AML-193 (cell line): ENCODE measurements at regions not wholly inside any gene's neighbourhood (a gene's known extent, or its start where the extent isn't known, plus 50 kb on each side); places are given as distances from the start of the nearest gene placed in this dataset.
"Not testable (repeated sequence)": the region's sequence is repeated elsewhere in the genome, so short reads cannot be mapped to it uniquely, and the experiment has no call there.

ENCODE experiments used
- DNase-seq, 2 experiments: peaks; one replicate each; lab custom pipeline; 2025; lab: John Stamatoyannopoulos, UW

DNA sequence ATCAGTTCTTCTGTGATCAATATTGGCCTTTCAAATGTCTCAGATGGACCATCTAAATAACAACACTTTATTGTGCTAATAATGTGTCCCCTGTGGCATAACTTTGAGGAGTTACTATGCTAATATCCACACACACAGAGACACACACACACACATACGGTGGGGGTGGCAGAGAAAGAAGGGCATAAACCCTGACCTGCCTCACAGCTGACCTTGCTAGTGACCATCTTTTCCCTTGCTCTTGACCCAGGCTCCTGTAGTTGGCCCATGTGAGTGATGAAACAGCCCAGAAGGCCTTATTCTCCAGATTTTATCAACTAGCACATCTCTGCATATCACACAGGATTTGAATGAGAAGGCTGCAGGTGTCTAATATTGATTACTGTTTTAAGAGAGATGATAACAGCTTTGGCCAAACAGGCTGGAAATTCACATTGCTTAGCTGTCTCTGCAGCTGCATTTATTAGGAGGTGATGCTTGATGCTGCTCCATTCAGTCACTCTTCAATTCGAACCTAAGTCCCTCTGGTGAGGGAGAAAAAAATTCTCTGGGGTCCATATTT lies 176.4 kb downstream of the ACTR3 start:
- DNase-seq, result no peak

DNA sequence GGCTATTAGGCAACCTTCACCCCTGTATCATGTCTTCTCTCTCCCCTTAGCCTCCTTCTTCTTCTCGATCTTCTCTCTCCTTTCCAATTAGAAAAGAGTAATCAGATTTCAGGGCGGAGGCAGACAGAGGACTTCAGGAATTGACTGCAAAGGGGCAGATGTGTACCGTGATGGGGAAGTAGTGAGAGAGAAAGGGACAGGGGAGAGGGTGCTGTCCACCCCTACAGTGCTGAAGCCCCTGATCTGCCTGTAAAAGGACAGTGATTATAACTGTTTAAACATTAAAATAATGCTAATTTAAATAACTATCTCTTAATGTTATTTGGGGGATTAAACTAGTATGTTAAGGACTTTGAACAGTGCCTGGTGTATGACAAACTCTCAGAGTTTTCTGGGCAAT lies 178.5 kb downstream of the ACTR3 start:
- no peak for DNase-seq

DNA sequence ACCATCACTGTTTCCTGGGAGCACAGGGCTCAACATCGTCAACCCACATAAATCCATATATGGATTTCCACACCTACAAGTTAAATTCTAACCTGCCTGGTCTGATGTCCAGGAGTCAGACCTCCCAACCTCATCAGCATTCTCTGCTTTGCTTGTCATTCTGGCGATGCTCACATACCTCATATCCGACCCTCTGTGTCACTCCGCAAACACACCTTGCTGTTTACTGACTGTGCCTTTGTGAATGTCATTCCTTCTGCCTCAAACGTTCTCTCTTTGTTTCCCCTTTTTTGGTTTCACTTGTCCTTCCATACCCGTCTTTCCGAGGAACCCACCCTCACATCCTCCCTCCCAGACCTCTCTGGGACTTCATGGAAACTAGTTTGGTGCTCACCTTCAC lies 187.1 kb downstream of the ACTR3 start:
- DNase-seq, result no peak

DNA sequence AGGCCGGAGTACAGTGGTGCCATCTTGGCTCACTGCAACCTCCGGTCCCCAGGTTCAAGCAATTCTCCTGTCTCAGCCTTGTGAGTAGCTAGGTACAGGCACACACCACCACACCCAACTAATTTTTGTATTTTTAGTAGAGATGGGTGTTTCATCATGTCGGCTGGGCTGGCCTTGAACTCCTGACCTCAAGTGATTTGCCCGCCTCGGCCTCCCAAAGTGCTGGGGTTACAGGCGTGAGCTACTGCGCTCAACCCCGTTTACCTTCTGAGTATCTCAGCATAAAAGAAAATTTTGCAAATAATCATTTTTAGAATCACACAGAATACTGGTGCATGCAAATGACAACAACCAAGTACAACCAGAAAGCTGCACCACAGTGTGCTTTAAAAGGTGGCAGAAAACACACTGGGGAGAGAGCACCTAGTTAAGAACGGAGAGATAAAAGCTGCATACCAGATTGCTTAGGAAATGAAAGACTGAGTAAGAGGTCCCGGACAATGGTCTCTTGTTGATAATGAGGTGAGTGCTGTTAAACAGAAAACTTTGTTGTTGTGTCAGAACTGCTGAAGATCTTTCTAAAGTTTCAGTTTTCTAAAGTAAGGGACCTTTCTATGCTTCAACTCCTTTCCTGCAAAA lies 189.6 kb downstream of the ACTR3 start:
- DNase-seq, result no peak

DNA sequence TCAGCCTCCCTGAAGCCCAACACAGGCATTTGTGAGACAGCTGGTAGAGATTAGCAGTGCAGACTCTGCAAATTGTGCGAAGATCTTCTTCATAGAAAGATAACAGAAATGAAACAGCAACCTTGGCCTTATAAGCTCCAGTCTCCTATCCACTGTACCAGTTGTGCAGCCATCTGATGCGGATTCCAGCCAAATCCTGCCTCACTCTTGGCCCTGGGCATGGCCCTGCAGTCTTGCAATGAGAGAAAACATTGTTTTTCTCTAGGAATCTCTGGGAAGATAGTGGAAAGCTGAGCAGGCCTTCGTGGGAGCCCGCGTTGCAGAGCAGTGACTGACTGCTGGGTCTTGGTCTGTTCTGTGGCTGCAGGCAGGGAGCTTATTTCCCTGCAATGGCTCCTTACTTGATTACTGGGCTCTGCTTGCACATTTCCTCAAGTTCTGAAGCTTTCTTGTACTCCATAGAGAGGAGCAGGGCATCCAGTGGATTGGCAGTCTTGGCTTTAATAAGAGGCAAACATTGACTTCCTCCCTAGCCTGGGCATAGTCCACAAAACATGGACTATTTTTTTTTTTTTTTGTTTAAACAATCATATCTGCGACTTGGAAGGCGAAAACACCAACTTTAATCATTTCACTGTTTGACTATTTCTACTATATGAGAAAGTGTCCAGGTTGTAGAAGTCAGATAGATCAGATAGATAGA lies 193.0 kb downstream of the ACTR3 start:
- no peak for DNase-seq

DNA sequence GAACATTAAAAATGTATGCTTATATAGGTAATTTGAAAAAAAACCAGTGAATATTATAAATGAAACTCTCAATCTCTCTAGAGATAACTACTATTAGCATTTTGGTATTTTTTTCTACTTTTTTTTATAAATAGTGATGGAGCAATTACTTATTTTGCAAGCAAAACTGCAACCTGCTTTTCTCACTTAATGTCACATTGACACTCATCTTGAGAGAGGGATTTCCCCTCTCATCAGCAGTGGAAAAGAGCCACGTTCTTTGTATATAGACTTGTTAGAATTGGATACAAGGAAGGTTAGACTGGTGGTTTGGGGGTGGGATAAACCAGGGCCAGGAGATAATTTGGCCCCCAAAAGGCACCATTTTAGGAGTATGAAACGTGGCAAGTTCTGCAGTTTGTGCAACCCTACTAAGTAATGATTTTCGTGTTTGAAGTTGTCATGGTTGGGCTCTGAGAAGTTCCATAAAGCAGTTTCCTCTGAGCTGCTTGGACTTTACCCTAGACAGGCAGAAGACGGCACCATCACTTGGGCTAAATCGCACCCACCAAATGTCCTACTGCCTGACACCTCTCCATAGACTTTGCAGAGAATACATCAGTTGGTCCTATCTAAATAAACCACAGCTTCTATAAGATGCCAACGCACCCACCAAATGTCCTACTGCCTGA lies 194.0 kb downstream of the ACTR3 start:
- DNase-seq, result no peak

DNA sequence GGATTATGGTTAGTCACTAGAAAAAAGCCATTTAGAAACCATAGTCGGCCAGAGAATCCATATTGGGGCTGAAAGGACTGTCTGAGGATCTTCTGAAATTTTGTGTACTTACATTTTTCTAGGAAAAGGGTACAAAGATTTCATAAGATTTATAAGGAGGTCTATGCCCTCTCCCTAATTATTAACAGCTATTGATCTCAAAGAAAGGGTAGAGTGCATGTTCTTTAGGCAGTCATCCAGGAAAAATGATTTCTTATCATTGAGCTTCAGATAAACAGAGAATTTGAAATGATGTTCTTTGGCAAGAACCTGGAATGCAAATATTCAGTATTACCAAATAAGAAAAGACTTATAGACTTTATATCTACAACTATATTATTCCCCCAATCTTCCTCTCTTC lies 195.3 kb downstream of the ACTR3 start:
- DNase-seq, result no peak

DNA sequence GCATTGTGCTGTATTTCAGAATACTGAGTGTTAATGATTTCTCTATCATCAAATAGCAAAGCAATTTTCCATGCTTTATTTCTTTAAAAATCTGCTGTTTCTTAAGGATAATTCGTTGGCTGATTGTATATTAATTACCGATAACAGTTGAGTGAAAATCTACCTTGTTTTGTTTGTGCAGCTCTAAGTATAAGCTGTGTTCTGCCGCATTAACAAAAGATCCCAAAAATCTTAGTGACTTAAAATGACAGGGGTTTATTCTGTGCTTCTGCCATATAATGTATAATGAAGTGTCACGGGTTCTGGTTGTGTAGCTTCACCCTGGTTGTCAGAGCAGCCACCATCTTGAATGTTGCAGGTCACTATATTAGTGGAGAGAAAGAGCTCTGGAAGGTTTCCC lies 196.1 kb downstream of the ACTR3 start:
- DNase-seq, result no peak

DNA sequence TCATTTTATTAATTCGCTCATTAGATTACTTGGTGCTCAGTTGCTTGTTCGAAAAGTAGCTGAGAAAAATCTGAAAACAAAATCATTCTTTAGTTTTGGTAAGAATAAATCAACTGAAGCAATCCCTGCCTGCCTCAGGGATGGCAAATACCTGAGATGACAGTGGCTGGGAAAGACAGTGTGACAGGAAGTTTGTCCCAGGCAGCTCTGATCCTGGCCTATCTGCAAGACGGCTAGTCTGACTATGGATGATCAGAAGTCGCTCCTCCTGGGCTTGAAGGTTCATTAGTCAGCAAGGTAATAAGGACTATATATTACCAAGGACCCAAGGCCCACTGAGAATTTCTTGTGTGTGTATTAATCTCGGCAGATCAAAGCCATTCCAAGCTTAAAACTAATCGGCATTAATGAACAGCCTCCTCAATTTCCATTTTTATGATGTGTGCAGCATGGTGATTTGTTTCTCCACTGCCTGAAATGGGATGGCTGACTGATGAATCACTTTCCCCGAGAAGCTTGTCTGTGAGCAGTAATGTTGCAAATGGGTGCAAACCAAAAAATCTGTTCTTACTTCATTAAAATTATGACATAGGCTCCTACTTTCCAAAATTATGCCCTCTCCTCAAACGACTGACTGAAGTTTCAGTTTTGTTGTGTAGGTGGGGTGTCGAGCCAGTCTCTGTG lies 199.9 kb downstream of the ACTR3 start:
- DNase-seq, result peak in 1 of 2 experiments; percentile 11

DNA sequence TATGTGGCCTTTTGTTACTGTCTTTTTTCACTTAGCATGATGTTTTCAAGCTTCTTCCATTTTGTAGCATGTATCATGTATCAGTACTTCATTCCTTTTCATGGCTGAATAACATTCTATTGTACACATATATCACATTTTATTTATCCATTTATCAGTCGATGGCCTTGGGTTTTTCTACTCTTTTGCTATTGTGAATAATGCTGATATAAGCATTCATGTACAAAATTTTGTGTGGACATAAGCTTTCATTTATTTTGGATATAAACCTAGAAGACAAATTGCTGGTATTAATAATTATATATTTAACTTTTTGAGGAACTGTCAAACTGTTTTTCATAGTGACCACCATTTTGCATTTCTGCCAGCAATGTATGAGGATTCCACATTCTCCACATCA lies 201.1 kb downstream of the ACTR3 start:
- DNase-seq, result no peak

DNA sequence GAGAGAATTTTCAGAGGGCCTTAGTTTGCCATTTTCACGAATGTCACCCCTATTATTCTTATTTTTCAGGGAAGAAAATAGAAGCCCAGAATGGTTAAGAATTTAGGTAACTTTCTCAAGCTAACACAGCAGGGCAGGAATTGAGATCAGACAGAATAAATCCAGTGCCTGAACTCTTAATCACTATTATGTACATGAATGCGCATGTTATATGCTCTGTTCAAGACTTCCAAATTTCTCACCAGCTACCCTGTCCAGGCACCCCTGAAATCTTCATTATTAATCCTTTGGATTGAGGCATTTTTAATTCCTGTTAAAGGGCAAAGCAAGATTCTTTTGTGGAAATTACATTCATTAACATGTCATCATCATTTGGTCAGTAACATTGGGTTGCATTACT lies 218.4 kb downstream of the ACTR3 start:
- no peak for DNase-seq

DNA sequence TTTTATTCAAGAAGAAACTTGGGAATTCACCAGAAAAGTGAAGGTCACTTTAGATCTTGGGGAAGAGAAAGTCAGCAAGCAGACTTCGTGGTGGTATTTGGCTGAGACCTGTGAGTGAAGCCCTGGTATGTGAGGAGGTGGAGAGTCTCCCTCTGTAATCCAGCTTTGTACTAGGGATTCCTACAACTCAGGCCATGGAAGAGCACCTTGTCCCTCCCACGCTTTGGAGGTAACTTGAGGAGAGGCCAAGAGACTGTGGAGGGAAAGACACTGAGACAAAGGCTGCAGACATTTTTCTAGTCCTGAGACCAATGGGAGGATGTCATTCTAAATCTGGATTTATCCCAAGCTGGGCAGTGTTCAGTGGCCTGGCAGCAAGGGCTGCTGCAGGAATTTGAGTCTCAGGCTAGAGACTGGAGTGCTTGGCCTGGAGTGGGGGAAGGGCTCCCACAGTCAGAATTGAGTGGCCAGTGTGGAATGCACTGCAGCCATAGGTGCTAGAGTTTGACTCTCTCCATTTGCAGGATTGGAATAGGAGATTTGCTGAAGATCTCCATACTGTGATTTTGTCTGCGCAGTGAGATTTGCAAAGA lies 219.0 kb downstream of the ACTR3 start:
- no peak for DNase-seq

DNA sequence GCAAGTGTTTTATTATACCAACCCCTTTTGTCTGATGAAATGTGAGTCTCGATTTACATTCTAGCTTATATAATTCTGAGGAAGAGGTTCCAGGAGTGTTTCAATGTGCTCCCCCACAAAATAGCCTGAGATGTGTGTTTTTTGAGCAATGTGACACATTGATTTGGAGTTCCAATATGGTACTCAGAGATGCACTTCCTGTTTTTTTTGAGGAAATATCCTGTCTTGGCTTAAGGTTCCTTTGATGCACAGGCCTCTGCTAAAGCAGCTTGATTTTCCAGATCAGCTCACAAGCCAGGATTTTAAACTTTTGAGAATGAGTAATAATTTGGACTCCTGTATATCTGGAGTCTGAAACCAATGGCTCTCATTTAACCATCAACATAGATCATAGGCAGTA lies 221.4 kb downstream of the ACTR3 start:
- no peak for DNase-seq

DNA sequence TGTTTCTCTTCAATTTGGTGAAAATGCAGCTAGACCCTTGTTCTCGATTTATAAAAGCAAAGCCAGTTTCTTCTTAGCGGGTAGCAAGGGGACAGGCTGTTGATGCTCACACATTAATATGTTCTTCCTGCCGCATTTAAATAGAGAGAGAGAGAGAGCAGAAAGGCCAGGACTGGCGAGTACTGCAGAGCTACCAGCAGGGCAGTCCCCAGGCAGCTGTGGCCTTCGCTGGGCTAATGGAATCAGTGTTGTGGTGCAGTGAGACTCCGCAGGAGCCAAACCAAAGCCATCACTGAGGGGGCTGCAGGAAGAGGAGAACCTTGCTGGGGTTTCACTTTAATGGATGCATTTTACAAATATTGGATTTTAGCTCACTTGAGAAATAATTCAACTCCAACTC lies 223.6 kb downstream of the ACTR3 start:
- no peak for DNase-seq

DNA sequence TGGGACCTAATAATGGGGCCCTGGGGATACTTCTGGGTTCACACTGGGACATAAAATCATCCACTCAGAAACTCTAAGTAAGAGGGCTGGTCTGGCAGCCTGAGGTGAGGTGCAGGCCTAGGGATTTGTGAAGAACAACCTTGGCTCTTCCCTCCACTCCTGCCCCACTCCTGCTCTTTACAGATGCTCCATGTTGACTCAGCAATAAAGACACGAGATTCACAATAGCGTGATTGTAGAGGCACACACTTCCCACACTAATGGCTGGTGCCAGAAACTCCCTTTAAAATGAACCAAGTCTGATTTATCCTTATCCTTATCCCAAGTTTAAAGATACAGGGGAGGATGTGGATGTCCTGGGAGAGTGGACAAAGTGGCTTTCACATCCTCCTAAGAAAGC lies 228.2 kb downstream of the ACTR3 start:
- DNase-seq, result no peak

DNA sequence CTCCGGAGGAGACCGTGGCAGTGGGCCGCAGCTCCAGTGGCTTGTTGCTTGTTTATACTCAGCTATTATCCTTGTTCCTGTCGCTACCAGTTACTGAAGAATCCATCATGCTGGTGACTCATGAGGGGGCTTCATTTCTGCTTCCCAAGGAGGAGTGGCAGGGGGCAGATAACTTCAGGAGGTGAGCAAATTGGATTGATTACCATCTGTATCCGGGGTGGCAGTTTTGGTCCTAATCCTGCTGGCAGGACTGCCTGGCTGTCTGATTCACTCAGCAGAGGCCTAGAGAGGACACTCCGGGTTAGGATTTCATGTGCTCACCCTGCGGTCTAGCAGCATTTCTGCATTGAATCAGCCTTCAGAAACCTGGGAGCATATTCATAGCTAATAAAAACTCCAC lies 230.0 kb downstream of the ACTR3 start:
- DNase-seq, result no peak

DNA sequence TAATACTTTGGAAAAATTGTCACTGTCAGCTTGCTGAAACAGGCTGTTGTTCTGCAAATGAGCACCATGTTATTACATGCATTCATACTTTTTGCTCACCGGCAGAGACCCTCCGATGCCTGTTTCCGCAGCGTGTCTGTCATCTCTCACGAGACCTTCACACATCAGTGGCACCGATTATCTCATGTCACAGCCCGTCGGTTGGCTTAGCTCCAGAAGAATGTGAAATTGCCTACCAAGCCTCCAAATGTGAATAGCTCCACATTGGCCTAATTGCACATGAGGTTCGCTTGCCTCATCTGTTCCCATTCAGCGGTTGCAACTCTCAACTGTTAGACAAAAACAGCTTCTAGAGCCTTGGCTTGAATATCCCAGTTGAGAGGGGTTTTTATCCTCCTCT lies 233.0 kb downstream of the ACTR3 start:
- DNase-seq, result no peak

DNA sequence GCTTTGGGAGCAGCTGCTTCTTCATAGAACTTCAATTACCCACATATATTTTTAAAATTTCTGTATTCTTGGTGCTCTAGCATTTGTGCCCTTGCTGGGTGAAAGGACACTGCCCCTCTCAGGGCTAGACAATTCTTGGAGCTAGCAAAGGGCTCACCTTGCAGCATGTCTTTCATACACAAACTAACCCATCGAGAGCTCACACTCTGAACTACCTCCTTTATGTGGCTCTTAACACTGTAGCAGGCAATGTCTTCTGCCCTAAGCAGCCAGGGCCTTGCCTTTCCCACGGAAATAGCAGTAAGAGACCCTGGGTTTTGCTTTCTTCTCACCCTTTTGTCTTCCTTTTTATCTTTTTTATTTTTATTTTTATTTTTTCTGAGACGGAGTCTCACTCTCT lies 234.0 kb downstream of the ACTR3 start:
- no peak for DNase-seq

DNA sequence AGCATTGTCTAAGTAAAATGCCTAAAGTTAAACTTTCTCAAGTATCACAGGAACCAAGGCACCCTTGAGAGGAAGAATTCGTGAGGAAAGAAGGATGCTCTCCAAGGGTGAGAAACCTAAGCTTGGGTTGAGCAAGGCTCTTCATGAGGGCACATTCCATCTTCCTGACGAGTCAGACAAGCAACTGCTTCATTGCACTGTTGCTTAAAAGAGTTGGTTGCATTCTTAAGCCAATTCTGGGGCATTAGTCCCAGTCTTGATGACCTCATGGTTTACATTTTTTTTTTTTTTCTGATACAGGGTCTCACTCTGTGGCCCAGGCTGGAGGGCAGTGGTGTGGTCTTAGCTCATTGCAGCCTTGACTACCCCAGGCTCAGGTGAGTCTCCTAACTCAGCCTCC lies 237.5 kb downstream of the ACTR3 start:
- no peak for DNase-seq

DNA sequence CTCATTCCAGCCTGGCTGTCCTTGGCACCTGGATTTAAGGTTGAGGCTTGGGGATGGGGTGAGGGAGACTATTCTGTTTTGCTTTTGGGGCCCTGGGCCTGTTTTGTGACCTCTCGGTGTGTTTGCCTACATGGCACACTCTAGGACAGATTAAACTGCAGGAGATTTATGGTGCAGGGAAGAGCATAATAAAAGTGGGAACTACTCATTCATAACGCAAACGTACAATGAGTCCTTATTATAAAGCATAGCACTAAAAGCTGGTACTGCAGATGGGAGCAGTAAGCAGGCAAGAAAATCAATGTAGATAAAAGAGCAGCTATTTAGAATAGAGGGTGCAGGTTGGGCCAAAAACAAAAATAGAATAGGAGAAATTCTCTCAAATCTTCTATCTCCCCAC lies 238.4 kb downstream of the ACTR3 start:
- DNase-seq, result no peak

DNA sequence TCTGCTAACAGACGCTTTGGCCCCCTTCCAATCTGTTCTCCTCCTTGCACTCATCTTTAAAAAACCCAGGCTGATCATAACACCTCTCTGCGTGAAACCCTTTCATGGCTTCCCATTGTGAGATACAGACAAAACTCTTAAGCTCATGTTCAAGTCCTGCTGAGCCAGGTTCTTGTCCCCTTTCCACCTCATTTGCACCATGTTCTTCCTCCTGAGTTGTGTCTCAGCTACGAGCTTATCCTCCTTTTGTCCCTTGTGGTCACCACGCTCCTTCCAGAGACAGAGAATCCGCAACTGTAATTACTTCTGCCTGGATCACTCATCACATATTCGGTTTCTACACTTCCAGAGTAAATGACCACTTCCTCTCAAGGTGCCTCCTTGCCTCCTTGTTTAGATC lies 238.8 kb downstream of the ACTR3 start:
- no peak for DNase-seq

DNA sequence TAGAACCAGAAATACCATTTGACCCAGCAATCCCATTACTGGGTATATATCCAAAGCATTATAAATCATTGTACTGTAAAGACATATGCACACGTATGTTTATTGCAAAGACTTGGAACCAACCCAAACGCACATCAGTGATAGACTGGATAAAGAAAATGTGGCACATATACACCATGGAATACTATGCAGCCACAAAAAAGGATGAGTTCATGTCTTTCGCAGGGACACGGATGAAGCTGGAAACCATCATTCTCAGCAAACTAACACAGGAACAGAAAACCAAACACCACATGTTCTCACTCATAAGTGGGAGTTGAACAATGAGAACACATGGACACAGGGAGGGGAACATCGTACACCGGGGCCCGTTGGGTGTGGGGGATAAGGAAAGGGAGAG lies 242.2 kb downstream of the ACTR3 start:
- not testable (repeated sequence) for DNase-seq
